ENCODE measurements at regions not wholly inside any gene's neighbourhood (a gene's known extent, or its start where the extent isn't known, plus 50 kb on each side); places are given as distances from the start of the nearest gene placed in this dataset.

DNA sequence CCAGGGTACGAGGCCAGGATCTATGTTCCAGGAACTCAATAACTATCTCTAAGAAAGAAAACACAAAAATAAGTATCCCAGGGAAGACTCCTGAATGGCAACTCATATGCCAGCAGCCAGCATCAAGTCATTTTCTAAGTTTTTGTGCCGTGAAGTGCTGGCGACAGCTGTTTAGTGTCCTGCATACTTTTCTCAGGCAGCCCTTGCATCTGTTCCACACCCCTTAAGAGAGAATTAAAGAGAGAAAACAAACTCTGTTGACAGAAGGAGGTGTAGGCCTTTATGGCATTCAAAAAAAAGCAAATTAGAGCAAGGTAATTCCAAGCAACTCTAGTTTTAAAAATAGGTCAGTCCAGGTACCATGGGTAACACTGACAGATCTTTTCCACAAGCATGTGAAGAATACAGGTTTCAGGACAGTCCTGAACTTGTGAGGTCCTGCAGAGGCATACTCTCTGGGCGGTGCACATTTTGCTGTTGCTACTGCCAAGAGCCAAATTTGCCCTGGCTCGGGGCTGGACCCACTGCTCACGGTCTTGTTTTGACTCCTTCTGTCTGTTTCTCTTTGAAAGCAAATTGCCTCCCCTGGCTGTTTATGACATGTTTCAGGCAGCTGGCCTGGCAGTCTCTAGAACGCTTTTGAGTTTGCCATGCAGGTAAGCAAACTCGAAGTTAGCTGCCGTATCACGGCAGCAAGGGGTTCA, 252.1 kb upstream of the ADAMTS9 start:
- no peak for DNase-seq (ENCODE audit: low read depth)
- H3K4me3 ChIP-seq (ENCODE audit: low read depth, low read length), result no peak overlapping the region
- TF ChIP-seq, protein P1, sequence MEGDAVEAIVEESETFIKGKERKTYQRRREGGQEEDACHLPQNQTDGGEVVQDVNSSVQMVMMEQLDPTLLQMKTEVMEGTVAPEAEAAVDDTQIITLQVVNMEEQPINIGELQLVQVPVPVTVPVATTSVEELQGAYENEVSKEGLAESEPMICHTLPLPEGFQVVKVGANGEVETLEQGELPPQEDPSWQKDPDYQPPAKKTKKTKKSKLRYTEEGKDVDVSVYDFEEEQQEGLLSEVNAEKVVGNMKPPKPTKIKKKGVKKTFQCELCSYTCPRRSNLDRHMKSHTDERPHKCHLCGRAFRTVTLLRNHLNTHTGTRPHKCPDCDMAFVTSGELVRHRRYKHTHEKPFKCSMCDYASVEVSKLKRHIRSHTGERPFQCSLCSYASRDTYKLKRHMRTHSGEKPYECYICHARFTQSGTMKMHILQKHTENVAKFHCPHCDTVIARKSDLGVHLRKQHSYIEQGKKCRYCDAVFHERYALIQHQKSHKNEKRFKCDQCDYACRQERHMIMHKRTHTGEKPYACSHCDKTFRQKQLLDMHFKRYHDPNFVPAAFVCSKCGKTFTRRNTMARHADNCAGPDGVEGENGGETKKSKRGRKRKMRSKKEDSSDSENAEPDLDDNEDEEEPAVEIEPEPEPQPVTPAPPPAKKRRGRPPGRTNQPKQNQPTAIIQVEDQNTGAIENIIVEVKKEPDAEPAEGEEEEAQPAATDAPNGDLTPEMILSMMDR (IDR thresholded peaks at IDR 0.05; ENCODE audit: insufficient read depth, low read depth, low read length, missing control alignments), result no peak

DNA sequence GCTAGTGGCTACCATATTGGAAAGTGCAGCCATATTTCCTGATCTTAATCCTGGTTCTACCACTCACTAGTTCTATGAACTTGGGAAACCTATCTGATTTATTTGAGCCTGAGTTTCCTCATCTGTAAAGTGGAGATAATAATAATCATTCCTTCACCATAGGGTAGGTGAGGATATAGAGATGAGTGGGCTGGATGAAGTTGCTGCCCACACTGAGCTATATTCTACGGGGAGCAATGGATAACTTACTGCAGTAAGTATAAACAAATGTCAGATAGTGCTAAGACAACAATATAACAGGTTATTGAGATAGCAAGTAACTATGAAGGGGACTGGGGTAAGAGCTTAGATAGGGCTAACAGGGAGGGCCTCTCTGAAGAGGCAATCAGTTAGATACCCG, 251.5 kb upstream of the ADAMTS9 start:
- DNase-seq (ENCODE audit: low read depth), result no peak
- TF ChIP-seq, protein P1 (IDR thresholded peaks at IDR 0.05; ENCODE audit: insufficient read depth, low read depth, low read length, missing control alignments), result no peak
- no peak overlapping the region for H3K4me3 ChIP-seq (ENCODE audit: low read depth, low read length)

DNA sequence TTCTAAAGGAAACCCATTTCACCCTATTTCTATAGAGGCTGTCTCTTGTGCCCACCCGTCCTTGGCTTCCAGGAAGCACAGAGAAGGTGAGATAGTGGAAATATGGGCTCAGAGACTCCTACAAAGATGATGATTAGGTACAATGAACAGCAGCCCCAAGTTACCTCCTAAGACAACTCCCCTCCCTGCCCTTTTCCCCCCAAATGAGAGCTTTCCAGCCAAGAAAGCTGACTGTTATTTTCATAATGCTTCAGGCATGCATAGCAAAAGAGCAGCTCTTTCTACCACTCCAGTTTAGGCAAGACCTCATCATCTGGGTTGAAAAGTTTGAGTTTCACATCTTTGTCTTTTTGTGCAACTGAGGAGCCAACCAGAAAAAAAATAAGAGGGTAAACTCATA, 248.8 kb upstream of the ADAMTS9 start:
- TF ChIP-seq, protein P1 (IDR thresholded peaks at IDR 0.05; ENCODE audit: insufficient read depth, low read depth, low read length, missing control alignments), result no peak
- no peak overlapping the region for H3K4me3 ChIP-seq (ENCODE audit: low read depth, low read length)
- DNase-seq (ENCODE audit: low read depth), result no peak

DNA sequence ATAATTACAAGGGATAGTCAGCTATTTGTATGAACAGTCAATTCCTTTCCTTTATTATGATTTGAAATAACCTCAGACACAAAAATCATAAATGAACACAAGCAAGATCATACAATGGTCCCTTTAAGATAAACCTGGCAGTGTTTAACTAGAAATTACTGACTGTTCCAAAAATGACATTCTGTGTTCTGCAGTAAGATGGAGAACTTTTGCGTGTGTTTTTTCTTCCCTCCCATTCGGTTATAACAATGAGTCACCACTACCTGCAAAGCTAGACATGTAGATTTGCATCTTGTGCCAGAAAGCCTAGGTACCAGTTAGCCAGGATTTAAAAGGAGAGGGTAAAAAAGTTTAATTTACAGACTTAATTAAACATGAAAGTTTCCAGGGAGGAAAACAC, 248.2 kb upstream of the ADAMTS9 start:
- TF ChIP-seq, protein P1 (IDR thresholded peaks at IDR 0.05; ENCODE audit: insufficient read depth, low read depth, low read length, missing control alignments), result no peak
- no peak overlapping the region for H3K4me3 ChIP-seq (ENCODE audit: low read depth, low read length)

DNA sequence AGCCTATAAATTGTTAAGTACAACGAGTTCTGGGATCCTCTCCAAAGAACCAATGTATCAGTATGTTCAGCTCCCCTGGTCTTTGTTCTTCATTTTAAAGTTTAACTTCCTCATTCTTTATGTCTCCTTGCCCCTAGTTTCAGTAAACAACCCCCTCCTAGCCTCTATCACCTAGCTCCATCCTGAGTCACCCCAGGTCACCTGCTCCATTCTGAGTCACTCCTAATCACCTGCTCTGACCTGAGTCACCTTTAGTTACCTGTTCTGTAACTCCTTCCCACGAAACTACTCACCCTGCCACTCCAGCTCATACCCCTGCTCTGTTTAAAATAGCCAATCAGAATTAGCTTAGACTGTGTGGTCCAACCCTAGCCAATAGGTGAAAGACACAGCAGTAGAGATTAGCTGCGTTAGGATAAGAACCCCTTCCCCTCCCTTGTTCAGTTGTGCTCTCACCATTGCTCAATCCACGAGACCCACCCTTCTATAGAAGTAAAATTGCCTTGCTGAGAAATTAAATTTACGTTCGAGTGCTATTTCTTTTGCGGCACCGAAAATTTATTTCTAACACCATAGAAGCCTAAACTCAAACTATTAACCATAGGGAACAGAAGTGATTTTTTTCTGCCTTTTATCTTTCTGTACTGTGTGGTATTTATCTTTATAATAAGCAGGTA, 245.0 kb upstream of the ADAMTS9 start:
- DNase-seq (ENCODE audit: low read depth), result no peak
- TF ChIP-seq, protein P1 (IDR thresholded peaks at IDR 0.05; ENCODE audit: insufficient read depth, low read depth, low read length, missing control alignments), result no peak
- H3K4me3 ChIP-seq (ENCODE audit: low read depth, low read length), result no peak overlapping the region

More for the DNA sequence above, 248.2 kb upstream of the ADAMTS9 start:
- DNase-seq (ENCODE audit: low read depth), result no peak

DNA sequence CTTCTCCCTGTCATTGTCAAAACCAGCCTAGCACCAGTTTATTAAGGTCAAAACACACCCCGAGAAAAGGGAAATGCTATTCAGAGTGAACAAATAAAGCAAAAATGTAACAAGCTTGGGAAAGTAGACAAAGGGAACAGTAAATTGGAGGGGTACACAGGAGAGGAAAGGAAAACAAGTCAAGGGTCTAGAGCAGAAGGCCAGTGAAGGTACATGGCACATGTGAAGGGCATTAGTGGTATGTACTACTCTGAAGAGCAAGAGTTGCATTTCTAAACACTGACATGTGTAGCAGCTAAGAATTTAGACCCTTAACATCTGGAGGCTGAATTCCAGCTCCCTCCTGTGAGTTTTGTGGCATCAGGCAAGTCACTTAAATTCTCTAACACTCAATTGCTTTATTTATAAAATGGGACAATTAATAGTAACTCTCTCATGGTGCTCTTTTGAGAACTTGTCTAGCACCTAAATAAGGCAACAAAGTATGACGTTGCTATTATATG, 244.3 kb upstream of the ADAMTS9 start:
- no peak overlapping the region for H3K4me3 ChIP-seq (ENCODE audit: low read depth, low read length)
- no peak for DNase-seq (ENCODE audit: low read depth)
- TF ChIP-seq, protein P1 (IDR thresholded peaks at IDR 0.05; ENCODE audit: insufficient read depth, low read depth, low read length, missing control alignments), result no peak

Measured in GM12865 (cell line).